Hepatocyte (in vitro differentiated cells): ENCODE measurements at regions not wholly inside any gene's neighbourhood (a gene's known extent, or its start where the extent isn't known, plus 50 kb on each side); places are given as distances from the start of the nearest gene placed in this dataset.

ENCODE experiments used
- DNase-seq: peaks from one replicate; pipeline ENCODE4 v3.0.0-alpha.2; 2016; ENCODE audit warnings: low spot score
- H2AFZ ChIP-seq: fragments of 200-600 bp; sonication (generic); 2 replicates; pipeline ENCODE4 v1.6.0; 2016; ENCODE audit warnings: antibody characterized with exemption, mild to moderate bottlenecking
- H3K27ac ChIP-seq: fragments of 200-600 bp; sonication (generic); 2 replicates; pipeline ENCODE4 v1.5.1; 2016; ENCODE audit warnings: mild to moderate bottlenecking
- H3K27me3 ChIP-seq: fragments of 200-600 bp; sonication (generic); 2 replicates; pipeline ENCODE4 v1.6.1; 2016
- H3K36me3 ChIP-seq: fragments of 200-600 bp; sonication (generic); replicated peaks from 2 replicates; pipeline ENCODE4 v1.5.1; 2016; ENCODE audit warnings: low read depth; ENCODE audit not compliant: insufficient read depth
- H3K4me1 ChIP-seq: fragments of 200-600 bp; sonication (generic); 2 replicates; pipeline ENCODE4 v1.5.1; 2016; ENCODE audit warnings: mild to moderate bottlenecking, moderate library complexity; ENCODE audit not compliant: insufficient read depth
- H3K4me2 ChIP-seq: fragments of 200-600 bp; sonication (generic); 2 replicates; pipeline ENCODE4 v1.6.0; 2016
- H3K4me3 ChIP-seq: fragments of 200-600 bp; sonication (generic); 2 replicates; pipeline ENCODE4 v1.5.1; 2016; ENCODE audit warnings: mild to moderate bottlenecking
- H3K79me2 ChIP-seq: fragments of 200-600 bp; sonication (generic); 2 replicates; pipeline ENCODE4 v1.6.0; 2017; ENCODE audit warnings: mild to moderate bottlenecking
- H3K9me2 ChIP-seq: fragments of 200-600 bp; sonication (generic); replicated peaks from 2 replicates; pipeline ENCODE4 v1.6.0; 2017; ENCODE audit warnings: mild to moderate bottlenecking; ENCODE audit not compliant: insufficient read depth
- H3K9me3 ChIP-seq: fragments of 200-600 bp; sonication (generic); 2 replicates; pipeline ENCODE4 v1.5.1; 2016; ENCODE audit warnings: low read depth, mild to moderate bottlenecking
- H4K20me1 ChIP-seq: fragments of 200-600 bp; sonication (generic); 2 replicates; pipeline ENCODE4 v1.6.0; 2016; ENCODE audit warnings: mild to moderate bottlenecking; ENCODE audit not compliant: insufficient read depth, poor library complexity, severe bottlenecking
- EZH2 ChIP-seq: fragments of 200-600 bp; sonication (generic); IDR thresholded peaks from 2 replicates; pipeline ENCODE4 v1.6.1; 2016; ENCODE audit warnings: antibody characterized with exemption, mild to moderate bottlenecking, borderline replicate concordance
- EZH2phosphoT487 ChIP-seq: fragments of 200-600 bp; sonication (generic); IDR thresholded peaks from one replicate; pipeline ENCODE4 v1.6.1; 2018; ENCODE audit warnings: antibody characterized with exemption, mild to moderate bottlenecking, low read depth, moderate library complexity; ENCODE audit not compliant: unreplicated experiment, severe bottlenecking
- WGBS: methylation state at CpG from one replicate; pipeline ENCODE4 v1.1.6; 2016; ENCODE audit warnings: low lambda C conversion rate; ENCODE audit errors: missing lambda C conversion rate; 5-methylcytosine and 5-hydroxymethylcytosine counted together
- TF ChIP-seq, protein P1 (sequence below): fragments of 200-600 bp; sonication (generic); IDR thresholded peaks from 2 replicates; pipeline ENCODE4 v1.5.1; 2016; ENCODE audit warnings: antibody characterized with exemption, mild to moderate bottlenecking; ENCODE audit not compliant: poor library complexity

- H3K27ac ChIP-seq = no peak overlapping the region
- no peak for TF ChIP-seq EZH2
- TF ChIP-seq, protein P1, sequence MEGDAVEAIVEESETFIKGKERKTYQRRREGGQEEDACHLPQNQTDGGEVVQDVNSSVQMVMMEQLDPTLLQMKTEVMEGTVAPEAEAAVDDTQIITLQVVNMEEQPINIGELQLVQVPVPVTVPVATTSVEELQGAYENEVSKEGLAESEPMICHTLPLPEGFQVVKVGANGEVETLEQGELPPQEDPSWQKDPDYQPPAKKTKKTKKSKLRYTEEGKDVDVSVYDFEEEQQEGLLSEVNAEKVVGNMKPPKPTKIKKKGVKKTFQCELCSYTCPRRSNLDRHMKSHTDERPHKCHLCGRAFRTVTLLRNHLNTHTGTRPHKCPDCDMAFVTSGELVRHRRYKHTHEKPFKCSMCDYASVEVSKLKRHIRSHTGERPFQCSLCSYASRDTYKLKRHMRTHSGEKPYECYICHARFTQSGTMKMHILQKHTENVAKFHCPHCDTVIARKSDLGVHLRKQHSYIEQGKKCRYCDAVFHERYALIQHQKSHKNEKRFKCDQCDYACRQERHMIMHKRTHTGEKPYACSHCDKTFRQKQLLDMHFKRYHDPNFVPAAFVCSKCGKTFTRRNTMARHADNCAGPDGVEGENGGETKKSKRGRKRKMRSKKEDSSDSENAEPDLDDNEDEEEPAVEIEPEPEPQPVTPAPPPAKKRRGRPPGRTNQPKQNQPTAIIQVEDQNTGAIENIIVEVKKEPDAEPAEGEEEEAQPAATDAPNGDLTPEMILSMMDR = no peak
- no peak for TF ChIP-seq EZH2phosphoT487
- no peak for DNase-seq
- H4K20me1 ChIP-seq = no peaks in the 10 kb centered on the region
- no peaks in the 10 kb centered on the region for H3K9me3 ChIP-seq
- H3K4me2 ChIP-seq = no peak overlapping the region
- no peaks in the 10 kb centered on the region for H3K79me2 ChIP-seq
- H3K36me3 ChIP-seq = no peaks in the 10 kb centered on the region
- H3K4me3 ChIP-seq = no peak overlapping the region
- H2AFZ ChIP-seq = no peak overlapping the region
- H3K27me3 ChIP-seq = peaks cover 17% of the 10 kb centered on the region
- 66% methylated on average over 4 of the region's 4 CpGs for WGBS
- no peaks in the 10 kb centered on the region for H3K9me2 ChIP-seq
- no peaks in the 10 kb centered on the region for H3K4me1 ChIP-seq
These were observed 143.6 kb upstream of the SYT13 start for GRCh38 chr11:45429719-45430118.

DNA sequence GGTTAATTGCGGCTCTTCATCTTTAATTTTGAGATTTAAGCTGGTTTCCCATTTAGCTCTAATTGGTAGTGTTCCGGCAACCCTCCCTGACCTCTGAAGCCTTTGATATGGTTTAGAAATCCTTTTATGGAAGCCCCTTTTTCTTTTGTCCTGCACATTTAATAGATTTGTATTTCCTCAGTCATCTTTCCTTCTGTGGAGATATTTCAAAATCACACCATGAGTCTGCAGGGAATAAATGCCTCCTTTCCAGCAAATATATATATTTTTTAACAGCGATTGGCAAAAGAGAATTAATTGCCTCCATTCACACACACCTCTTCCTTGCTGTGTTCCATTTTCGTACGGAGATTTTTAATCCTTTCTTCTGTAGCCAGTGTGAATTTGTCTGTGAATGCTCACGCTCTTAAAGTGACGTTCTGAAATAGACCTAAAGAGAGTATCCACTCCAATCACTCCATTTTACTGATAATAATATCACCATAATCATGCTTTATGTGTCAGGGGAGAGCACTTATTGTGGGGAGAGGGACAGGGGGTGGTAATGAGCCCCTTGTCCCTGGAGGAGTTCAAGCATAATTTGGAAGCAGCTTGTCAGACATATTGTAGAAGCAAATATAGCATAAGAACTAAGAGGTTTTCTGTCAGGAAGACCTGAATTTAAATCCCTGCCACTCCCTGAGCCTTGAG is 142.5 kb upstream of the SYT13 start:
- no peak for TF ChIP-seq EZH2
- TF ChIP-seq, protein P1 = no peak
- no peak for TF ChIP-seq EZH2phosphoT487

DNA sequence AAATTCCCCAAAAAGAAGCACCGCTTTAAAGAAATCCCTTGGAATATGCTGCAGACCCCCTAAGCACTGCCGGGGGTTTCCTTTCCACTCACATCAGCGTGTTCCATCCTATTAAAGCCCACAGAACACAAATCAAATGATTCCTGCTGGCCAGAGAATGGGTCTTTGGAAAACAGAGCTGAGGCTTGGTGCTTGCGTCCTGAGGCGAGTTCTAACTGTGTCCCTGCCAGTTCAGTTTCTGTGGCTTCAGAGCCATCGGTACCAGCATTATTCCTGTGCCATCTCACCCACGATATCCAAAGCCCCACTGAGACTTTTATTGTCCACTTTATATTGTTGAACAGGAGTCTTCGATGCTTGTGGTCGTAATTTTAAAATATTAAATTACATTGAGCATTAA is 142.0 kb upstream of the SYT13 start:
- H3K36me3 ChIP-seq = no peaks in the 10 kb centered on the region
- H3K79me2 ChIP-seq = no peaks in the 10 kb centered on the region
- TF ChIP-seq EZH2 (no peak), EZH2phosphoT487 (no peak)
- TF ChIP-seq, protein P1 = no peak
- H3K4me1 ChIP-seq = no peaks in the 10 kb centered on the region
- no peak overlapping the region for H3K27ac ChIP-seq
- H2AFZ ChIP-seq = no peak overlapping the region
- no peaks in the 10 kb centered on the region for H3K9me2 ChIP-seq
- H3K27me3 ChIP-seq = peaks cover 7% of the 10 kb centered on the region
- no peaks in the 10 kb centered on the region for H3K9me3 ChIP-seq
- H3K4me2 ChIP-seq = no peak overlapping the region
- no peaks in the 10 kb centered on the region for H4K20me1 ChIP-seq
- no peak overlapping the region for H3K4me3 ChIP-seq
- DNase-seq = no peak
- 70% methylated on average over 9 of the region's 9 CpGs for WGBS

More for the DNA sequence above, 142.5 kb upstream of the SYT13 start:
- H3K27ac ChIP-seq = no peak overlapping the region
- H3K4me2 ChIP-seq = no peak overlapping the region
- H3K4me3 ChIP-seq = no peak overlapping the region
- no peaks in the 10 kb centered on the region for H3K79me2 ChIP-seq
- no peaks in the 10 kb centered on the region for H3K4me1 ChIP-seq
- 69% methylated on average over 7 of the region's 7 CpGs for WGBS
- H3K9me2 ChIP-seq = no peaks in the 10 kb centered on the region
- no peak for DNase-seq
- H3K9me3 ChIP-seq = no peaks in the 10 kb centered on the region
- H3K36me3 ChIP-seq = no peaks in the 10 kb centered on the region
- peaks cover 7% of the 10 kb centered on the region for H3K27me3 ChIP-seq
- no peak overlapping the region for H2AFZ ChIP-seq
- H4K20me1 ChIP-seq = no peaks in the 10 kb centered on the region
